ENCODE measurements at regions not wholly inside any gene's neighbourhood (a gene's known extent, or its start where the extent isn't known, plus 50 kb on each side); places are given as distances from the start of the nearest gene placed in this dataset.

DNA sequence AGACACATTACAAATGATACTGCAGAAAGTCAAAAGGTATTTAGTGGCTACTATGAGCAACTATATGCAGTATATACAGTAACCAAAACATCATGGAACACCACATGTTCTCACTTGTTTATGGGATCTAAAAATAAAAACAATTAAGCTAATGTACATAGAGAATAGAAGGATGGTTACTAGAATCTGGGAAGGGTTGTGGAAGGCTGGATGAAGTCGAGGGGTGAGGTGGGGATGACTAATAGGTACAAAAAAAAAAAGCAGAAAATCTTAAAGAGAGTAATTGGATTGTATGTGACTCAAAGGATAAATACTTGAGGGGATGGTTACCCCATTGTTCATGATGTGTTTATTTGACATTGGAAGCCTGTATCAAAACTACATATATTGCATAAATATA, 848.8 kb upstream of the GBE1 start:
- TF ChIP-seq GABPA (IDR thresholded peaks at IDR 0.05; ENCODE audit: low read depth) = no peak
- TF ChIP-seq POLR2AphosphoS5 (IDR thresholded peaks at IDR 0.05; ENCODE audit: low read depth) = no peak
- no peak for DNase-seq (ENCODE audit: low read depth in 1 of 2, low spot score in 1 of 2)
- no peak overlapping the region for H3K27ac ChIP-seq (replicated peaks)
- H3K27me3 ChIP-seq (ENCODE audit: insufficient read depth, poor library complexity, severe bottlenecking) = no peaks in the 10 kb centered on the region
- no peak overlapping the region for H3K4me3 ChIP-seq (replicated peaks; ENCODE audit: insufficient read depth, low read length)

DNA sequence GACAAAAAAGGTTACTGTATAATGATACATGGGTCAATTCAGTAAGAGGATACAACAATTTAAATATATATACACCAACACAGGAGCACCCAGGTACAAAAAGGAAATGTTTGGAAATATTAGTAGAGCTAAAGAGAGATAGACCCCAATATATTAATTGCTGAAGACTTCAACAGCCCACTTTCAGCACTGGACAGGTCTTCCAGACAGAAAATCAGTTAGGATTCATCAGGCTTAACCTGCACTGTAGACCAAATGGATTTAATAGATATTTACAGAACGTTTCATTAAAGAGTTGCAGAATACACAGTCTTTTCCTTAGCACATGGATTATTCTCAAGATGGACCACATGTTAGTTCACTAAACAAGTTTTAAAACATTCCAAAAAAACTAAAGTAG, 845.9 kb upstream of the GBE1 start:
- H3K27me3 ChIP-seq (ENCODE audit: insufficient read depth, poor library complexity, severe bottlenecking) = no peaks in the 10 kb centered on the region
- TF ChIP-seq POLR2AphosphoS5 (IDR thresholded peaks at IDR 0.05; ENCODE audit: low read depth) (no peak), GABPA (IDR thresholded peaks at IDR 0.05; ENCODE audit: low read depth) (no peak), REST (IDR thresholded peaks at IDR 0.05; ENCODE audit: insufficient replicate concordance, low read depth) (peak; percentile 69), SPI1 (IDR thresholded peaks at IDR 0.05; ENCODE audit: borderline replicate concordance, low read depth) (no peak)
- TF ChIP-seq, protein P1, sequence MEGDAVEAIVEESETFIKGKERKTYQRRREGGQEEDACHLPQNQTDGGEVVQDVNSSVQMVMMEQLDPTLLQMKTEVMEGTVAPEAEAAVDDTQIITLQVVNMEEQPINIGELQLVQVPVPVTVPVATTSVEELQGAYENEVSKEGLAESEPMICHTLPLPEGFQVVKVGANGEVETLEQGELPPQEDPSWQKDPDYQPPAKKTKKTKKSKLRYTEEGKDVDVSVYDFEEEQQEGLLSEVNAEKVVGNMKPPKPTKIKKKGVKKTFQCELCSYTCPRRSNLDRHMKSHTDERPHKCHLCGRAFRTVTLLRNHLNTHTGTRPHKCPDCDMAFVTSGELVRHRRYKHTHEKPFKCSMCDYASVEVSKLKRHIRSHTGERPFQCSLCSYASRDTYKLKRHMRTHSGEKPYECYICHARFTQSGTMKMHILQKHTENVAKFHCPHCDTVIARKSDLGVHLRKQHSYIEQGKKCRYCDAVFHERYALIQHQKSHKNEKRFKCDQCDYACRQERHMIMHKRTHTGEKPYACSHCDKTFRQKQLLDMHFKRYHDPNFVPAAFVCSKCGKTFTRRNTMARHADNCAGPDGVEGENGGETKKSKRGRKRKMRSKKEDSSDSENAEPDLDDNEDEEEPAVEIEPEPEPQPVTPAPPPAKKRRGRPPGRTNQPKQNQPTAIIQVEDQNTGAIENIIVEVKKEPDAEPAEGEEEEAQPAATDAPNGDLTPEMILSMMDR (IDR thresholded peaks at IDR 0.05; ENCODE audit: insufficient read depth, low read length) = no peak
- no peak overlapping the region for H3K27ac ChIP-seq (replicated peaks)
- H3K4me3 ChIP-seq (replicated peaks; ENCODE audit: insufficient read depth, low read length) = no peak overlapping the region
- DNase-seq (ENCODE audit: low read depth in 1 of 2, low spot score in 1 of 2) = no peak

DNA sequence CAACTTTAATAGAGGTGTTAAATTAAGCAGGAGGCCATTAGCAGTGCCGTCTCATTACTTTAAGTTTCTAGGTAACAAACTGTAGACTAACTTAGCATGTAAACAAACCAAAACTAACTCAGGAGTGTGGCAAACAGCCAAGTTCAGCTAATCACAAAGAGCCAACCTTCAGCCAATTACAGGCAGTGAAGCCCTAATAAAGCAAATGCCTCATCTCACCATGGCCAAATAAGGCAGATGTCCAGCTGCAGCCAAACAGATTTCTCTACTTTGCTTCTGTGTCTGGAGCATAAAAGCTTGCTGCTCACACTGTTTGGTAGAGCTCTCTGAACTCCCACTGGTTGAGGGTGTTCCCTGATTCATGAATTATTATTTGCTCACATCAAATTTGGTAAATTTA, 835.4 kb upstream of the GBE1 start:
- DNase-seq (ENCODE audit: low read depth in 1 of 2, low spot score in 1 of 2) = no peak
- TF ChIP-seq SPI1 (IDR thresholded peaks at IDR 0.05; ENCODE audit: borderline replicate concordance, low read depth) (no peak), POLR2AphosphoS5 (IDR thresholded peaks at IDR 0.05; ENCODE audit: low read depth) (no peak), GABPA (IDR thresholded peaks at IDR 0.05; ENCODE audit: low read depth) (no peak)
- no peak overlapping the region for H3K27ac ChIP-seq (replicated peaks)
- no peak overlapping the region for H3K4me3 ChIP-seq (replicated peaks; ENCODE audit: insufficient read depth, low read length)
- no peaks in the 10 kb centered on the region for H3K27me3 ChIP-seq (ENCODE audit: insufficient read depth, poor library complexity, severe bottlenecking)

DNA sequence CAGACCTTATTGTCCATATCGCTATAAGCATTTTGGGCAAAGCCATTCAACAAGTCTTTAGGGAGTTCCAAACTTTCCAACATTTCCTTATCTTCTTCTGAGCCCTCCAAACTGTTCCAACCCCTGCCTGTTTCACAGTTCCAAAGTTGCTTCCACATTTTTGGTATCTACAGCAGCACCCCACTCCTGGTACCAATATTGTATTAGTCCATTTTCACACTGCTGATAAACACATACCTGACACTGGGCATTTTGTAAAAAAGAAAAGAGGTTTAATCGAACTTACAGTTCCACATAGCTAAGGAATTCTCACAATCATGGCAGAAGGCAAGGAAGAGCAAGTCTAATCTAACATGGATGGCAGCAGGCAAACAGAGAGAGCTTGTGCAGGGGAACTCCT, 834.1 kb upstream of the GBE1 start:
- DNase-seq (ENCODE audit: low read depth in 1 of 2, low spot score in 1 of 2) = no peak
- H3K27ac ChIP-seq (replicated peaks) = no peak overlapping the region
- no peak overlapping the region for H3K4me3 ChIP-seq (replicated peaks; ENCODE audit: insufficient read depth, low read length)
- H3K27me3 ChIP-seq (ENCODE audit: insufficient read depth, poor library complexity, severe bottlenecking) = no peaks in the 10 kb centered on the region
- TF ChIP-seq REST (IDR thresholded peaks at IDR 0.05; ENCODE audit: insufficient replicate concordance, low read depth) (no peak), GABPA (IDR thresholded peaks at IDR 0.05; ENCODE audit: low read depth) (no peak), SPI1 (IDR thresholded peaks at IDR 0.05; ENCODE audit: borderline replicate concordance, low read depth) (no peak), POLR2AphosphoS5 (IDR thresholded peaks at IDR 0.05; ENCODE audit: low read depth) (no peak)
- TF ChIP-seq, protein P1 (IDR thresholded peaks at IDR 0.05; ENCODE audit: insufficient read depth, low read length) = no peak

DNA sequence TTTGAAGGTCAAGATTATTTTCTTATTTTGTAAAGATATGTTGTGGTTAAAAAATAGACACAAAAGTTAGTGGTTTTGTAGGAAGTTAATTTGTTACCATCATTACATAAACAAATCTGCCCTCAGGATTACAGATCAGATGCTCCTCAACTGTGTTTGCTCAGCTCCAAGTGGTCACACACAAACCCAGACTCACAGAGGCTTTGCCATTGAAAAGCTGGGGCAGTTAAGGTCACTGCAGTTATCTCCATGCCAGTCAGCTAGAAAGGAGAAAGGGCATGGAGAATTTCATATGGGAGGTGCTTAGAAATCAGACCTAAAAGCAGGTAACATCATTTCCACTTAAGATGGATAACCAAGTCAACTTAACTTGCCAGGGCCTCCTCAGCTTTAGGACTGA, 825.7 kb upstream of the GBE1 start:
- no peak overlapping the region for H3K4me3 ChIP-seq (replicated peaks; ENCODE audit: insufficient read depth, low read length)
- no peak overlapping the region for H3K27ac ChIP-seq (replicated peaks)
- TF ChIP-seq REST (IDR thresholded peaks at IDR 0.05; ENCODE audit: insufficient replicate concordance, low read depth) (no peak), SPI1 (IDR thresholded peaks at IDR 0.05; ENCODE audit: borderline replicate concordance, low read depth) (no peak), GABPA (IDR thresholded peaks at IDR 0.05; ENCODE audit: low read depth) (no peak), POLR2AphosphoS5 (IDR thresholded peaks at IDR 0.05; ENCODE audit: low read depth) (no peak)
- TF ChIP-seq, protein P1 (IDR thresholded peaks at IDR 0.05; ENCODE audit: insufficient read depth, low read length) = no peak
- no peak for DNase-seq (ENCODE audit: low read depth in 1 of 2, low spot score in 1 of 2)
- no peaks in the 10 kb centered on the region for H3K27me3 ChIP-seq (ENCODE audit: insufficient read depth, poor library complexity, severe bottlenecking)

All from HL-60 (cell line).